ENCODE measurements at regions not wholly inside any gene's neighbourhood (a gene's known extent, or its start where the extent isn't known, plus 50 kb on each side); places are given as distances from the start of the nearest gene placed in this dataset.

DNA sequence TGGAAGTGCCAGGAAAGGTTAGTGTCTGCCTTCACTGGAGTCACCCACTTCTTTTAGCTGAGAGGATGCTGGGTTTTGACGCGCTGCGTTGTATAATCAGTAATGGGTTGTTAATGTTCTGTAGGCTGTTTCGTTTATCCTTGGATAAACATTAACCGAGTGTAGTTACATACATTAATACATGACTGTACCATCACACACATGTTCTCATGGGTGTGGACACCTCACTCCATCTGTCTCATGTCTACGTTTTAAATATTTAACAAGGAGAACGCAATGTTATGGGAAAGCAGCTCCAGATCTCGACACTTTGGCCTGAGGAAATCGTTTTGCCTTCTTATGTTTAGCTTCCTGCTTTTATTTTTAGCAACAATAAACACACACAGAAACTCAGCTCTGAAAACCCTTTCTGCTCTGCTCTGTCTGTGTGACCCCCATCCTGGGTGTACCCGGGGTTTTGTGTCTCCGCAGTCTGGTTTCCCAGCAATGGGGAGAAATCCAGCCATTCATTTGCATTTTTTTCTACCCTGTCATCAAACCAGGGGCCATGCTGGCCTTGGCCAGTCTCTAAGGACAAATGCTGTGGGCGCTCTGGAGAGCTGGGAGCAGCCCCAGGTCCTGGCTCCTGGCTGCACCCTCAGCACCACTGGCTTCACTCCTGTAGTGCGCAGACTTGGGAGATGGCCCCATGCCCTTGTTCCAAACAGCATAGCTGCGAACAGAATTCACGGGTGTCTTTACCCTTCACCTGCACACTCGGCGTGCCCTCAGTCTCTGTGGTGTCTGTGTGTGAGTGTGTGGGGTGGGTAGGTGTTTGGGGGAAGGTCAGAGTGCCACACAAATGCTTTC lies 110.8 kb downstream of the ERMARD start:
- TF ChIP-seq, protein P1, sequence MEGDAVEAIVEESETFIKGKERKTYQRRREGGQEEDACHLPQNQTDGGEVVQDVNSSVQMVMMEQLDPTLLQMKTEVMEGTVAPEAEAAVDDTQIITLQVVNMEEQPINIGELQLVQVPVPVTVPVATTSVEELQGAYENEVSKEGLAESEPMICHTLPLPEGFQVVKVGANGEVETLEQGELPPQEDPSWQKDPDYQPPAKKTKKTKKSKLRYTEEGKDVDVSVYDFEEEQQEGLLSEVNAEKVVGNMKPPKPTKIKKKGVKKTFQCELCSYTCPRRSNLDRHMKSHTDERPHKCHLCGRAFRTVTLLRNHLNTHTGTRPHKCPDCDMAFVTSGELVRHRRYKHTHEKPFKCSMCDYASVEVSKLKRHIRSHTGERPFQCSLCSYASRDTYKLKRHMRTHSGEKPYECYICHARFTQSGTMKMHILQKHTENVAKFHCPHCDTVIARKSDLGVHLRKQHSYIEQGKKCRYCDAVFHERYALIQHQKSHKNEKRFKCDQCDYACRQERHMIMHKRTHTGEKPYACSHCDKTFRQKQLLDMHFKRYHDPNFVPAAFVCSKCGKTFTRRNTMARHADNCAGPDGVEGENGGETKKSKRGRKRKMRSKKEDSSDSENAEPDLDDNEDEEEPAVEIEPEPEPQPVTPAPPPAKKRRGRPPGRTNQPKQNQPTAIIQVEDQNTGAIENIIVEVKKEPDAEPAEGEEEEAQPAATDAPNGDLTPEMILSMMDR (IDR thresholded peaks at IDR 0.05; ENCODE audit: poor library complexity): no peak
- no peak for TF ChIP-seq EZH2 (IDR thresholded peaks at IDR 0.05; ENCODE audit: borderline replicate concordance)
